GM06990 (cell line): ENCODE measurements at regions not wholly inside any gene's neighbourhood (a gene's known extent, or its start where the extent isn't known, plus 50 kb on each side); places are given as distances from the start of the nearest gene placed in this dataset.
"Not testable (repeated sequence)": the region's sequence is repeated elsewhere in the genome, so short reads cannot be mapped to it uniquely, and the experiment has no call there.

Experiments used
- DNase-seq: peaks from one replicate; pipeline ENCODE4 v3.0.0-alpha.2; 2011; ENCODE audit not compliant: insufficient read length; ENCODE audit errors: extremely low read depth
- H3K27me3 ChIP-seq: replicated peaks from 2 replicates; pipeline ENCODE4 v1.6.0; 2011; ENCODE audit warnings: low read length; ENCODE audit not compliant: control insufficient read depth, insufficient read depth
- H3K36me3 ChIP-seq: 2 replicates; pipeline ENCODE4 v1.5.1; 2011; ENCODE audit warnings: low read length; ENCODE audit not compliant: control insufficient read depth, insufficient read depth
- H3K4me3 ChIP-seq: replicated peaks from 2 replicates; pipeline ENCODE4 v1.5.1; 2011; ENCODE audit warnings: low read depth, mild to moderate bottlenecking, control low read depth, low read length
- CTCF ChIP-seq: IDR thresholded peaks from 2 replicates; pipeline ENCODE4 v1.5.1; 2011; ENCODE audit warnings: low read length, control low read depth, mild to moderate bottlenecking, inconsistent platforms; ENCODE audit not compliant: insufficient read depth, poor library complexity, severe bottlenecking

- Histone ChIP-seq H3K36me3 (no peaks in the 10 kb centered on the region), H3K4me3 (no peak overlapping the region), H3K27me3 (no peaks in the 10 kb centered on the region)
- no peak for TF ChIP-seq CTCF
- no peak for DNase-seq
Measured at GRCh38 chr2:194464964-194465638, 1191.9 kb upstream of the SLC39A10 start.

- H3K36me3 ChIP-seq, H3K27me3 ChIP-seq, DNase-seq, H3K4me3 ChIP-seq: not testable (repeated sequence)
Measured at GRCh38 chr2:194462883-194463282, 1194.1 kb upstream of the SLC39A10 start.

- no peak for DNase-seq
- no peak for TF ChIP-seq CTCF
Measured at GRCh38 chr2:194455358-194455757, 1201.7 kb upstream of the SLC39A10 start.

GRCh38 chr2:194452504-194452903 lies 1204.5 kb upstream of the SLC39A10 start:
- Histone ChIP-seq H3K4me3 (no peak overlapping the region), H3K36me3 (no peaks in the 10 kb centered on the region), H3K27me3 (no peaks in the 10 kb centered on the region)
- no peak for TF ChIP-seq CTCF
- no peak for DNase-seq

More at GRCh38 chr2:194455358-194455757, 1201.7 kb upstream of the SLC39A10 start:
- Histone ChIP-seq H3K36me3 (no peaks in the 10 kb centered on the region), H3K4me3 (no peak overlapping the region), H3K27me3 (no peaks in the 10 kb centered on the region)

GRCh38 chr2:194445226-194445625 lies 1211.8 kb upstream of the SLC39A10 start:
- no peak for TF ChIP-seq CTCF
- Histone ChIP-seq H3K4me3 (no peak overlapping the region), H3K36me3 (no peaks in the 10 kb centered on the region), H3K27me3 (no peaks in the 10 kb centered on the region)
- no peak for DNase-seq

- Histone ChIP-seq H3K36me3 (no peaks in the 10 kb centered on the region), H3K4me3 (no peak overlapping the region), H3K27me3 (no peaks in the 10 kb centered on the region)
- no peak for DNase-seq
- no peak for TF ChIP-seq CTCF
Measured at GRCh38 chr2:194443926-194444325, 1213.1 kb upstream of the SLC39A10 start.
